ES-I3 (cell line): ENCODE measurements at regions not wholly inside any gene's neighbourhood (a gene's known extent, or its start where the extent isn't known, plus 50 kb on each side); places are given as distances from the start of the nearest gene placed in this dataset.
"Not testable (repeated sequence)": the region's sequence is repeated elsewhere in the genome, so short reads cannot be mapped to it uniquely, and the experiment has no call there.

Experiments used
- H3K36me3 ChIP-seq: 2 replicates; pipeline ENCODE4 v1.6.1; 2013; ENCODE audit warnings: mild to moderate bottlenecking, low read length, control low read depth, moderate library complexity; ENCODE audit not compliant: insufficient read depth
- H3K4me1 ChIP-seq: 2 replicates; pipeline ENCODE4 v1.6.1; 2013; ENCODE audit warnings: mild to moderate bottlenecking, control low read depth, low read length; ENCODE audit not compliant: insufficient read depth
- H3K9ac ChIP-seq: 2 replicates; pipeline ENCODE4 v1.6.1; 2013; ENCODE audit warnings: low read depth, mild to moderate bottlenecking, low read length, moderate library complexity
- H3K9me3 ChIP-seq: 2 replicates; pipeline ENCODE4 v1.6.1; 2013; ENCODE audit warnings: mild to moderate bottlenecking, low read length, moderate library complexity; ENCODE audit not compliant: control insufficient read depth, insufficient read depth

DNA sequence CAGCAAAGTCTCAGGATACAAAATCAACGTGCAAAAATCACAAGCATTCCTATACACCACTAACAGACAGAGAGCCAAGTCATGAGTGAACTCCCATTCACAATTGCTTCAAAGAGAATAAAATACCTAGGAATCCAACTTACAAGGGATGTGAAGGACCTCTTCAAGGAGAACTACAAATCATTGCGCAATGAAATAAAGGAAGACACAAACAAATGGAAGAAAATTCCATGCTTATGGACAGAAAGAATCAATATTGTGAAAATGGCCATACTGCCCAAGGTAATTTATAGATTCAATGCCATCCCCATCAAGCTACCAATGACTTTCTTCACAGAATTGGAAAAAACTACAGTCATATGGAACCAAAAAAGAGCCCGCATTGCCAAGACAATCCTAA lies 179.8 kb upstream of the ANXA10 start:
- H3K4me1 ChIP-seq, H3K9me3 ChIP-seq, H3K36me3 ChIP-seq, H3K9ac ChIP-seq: not testable (repeated sequence)

DNA sequence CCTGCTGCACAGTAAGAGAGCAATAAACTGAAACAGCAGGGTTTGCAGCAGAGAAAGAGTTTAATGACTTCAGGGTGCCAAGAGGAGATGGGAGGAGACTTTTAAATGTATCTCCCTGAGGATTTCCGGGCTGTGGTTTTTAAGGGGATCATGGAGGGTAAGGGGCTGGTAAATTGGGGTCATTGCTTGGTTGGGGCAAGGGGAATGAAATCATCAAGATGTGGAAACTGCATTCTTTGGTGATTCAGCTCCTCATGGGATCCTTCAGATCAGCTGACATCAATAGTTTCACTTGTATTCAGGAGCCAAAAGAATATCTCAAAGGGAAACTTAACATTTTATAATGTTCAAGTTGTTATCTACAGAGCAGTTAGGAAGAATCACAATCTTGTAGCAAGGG lies 174.3 kb upstream of the ANXA10 start:
- no peak overlapping the region for H3K9ac ChIP-seq
- no peaks in the 10 kb centered on the region for H3K9me3 ChIP-seq

DNA sequence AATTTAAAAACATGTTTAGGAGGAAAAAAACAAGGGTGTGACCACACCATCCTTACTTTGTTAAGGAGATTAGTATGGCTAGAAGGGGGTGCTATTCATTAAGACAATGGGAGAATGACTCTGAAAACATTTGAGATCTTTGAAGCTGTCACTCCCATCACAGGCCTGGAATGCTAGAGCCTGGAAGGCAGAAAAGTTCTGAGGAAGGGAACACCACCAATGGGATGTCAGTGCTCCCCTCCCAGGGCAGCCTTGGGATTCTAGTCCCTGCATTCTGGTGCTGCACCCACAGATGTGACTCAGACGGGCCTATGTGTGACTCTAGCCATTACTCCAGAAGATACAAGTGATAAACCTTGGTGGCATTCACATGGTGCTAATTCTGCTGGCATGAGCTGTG lies 162.2 kb upstream of the ANXA10 start:
- no peaks in the 10 kb centered on the region for H3K36me3 ChIP-seq
- peaks cover 15% of the 10 kb centered on the region; the same call in 1 of the 2 replicates for H3K4me1 ChIP-seq
- no peaks in the 10 kb centered on the region for H3K9me3 ChIP-seq
- no peak overlapping the region for H3K9ac ChIP-seq

More for the DNA sequence above, 174.3 kb upstream of the ANXA10 start:
- Histone ChIP-seq H3K36me3 (no peaks in the 10 kb centered on the region), H3K4me1 (no peaks in the 10 kb centered on the region)

DNA sequence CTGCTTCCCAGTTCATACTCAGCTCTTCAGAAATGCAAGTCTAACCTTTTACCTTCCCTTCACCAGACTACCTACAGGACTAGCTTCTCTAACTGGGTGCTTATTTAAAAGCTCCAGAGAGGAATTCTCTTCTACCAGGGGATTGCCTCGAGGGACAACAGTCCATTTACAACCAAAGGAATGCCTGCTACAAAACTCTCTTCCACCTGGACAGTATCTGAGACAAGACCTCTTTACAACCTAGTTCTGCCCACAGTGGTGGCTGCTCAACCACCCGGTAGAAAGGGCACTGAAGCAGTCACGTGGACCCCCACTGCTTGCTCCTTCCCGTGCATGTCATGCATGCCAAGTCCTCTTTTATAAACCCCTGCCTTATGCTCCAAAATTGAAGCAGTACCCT lies 158.1 kb upstream of the ANXA10 start:
- Histone ChIP-seq H3K4me1 (peaks cover 15% of the 10 kb centered on the region; the same call in 1 of the 2 replicates), H3K9me3 (no peaks in the 10 kb centered on the region), H3K9ac (no peak overlapping the region), H3K36me3 (no peaks in the 10 kb centered on the region)

DNA sequence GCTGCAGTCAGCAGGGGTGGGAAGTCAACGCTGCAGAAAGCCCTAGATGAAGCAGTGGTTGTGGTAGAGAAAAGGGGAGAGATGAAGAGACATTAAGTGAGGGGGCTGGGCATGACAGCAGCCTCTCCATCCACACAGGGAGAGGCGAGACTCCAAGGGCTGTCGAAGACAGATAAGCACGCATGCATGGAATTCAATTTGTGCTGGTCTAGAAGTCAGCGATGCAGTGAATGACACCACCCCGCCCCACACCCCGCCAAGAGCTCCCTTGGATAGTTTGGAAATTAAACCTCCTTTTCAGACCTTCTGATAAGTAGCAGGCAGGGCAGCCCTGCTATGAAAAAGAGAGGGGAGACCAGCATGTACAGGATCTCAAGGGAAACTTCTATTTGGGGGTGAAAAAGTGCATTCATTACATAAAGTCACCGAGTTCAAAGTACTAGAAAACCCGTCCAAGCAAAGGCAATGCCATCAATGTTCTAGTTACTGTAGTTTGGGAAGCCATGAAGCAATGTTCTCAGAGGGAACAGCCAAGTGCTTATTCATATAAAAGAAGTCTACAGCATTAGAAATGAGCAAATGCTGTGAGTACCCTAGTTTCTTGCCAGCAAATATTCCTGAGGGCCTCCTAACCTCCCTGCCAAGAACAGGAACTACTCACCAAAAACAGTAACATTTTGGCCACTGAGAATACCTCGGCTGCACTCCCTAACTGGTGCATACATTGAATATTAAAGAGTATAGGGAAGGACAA lies 152.3 kb upstream of the ANXA10 start:
- Histone ChIP-seq H3K9ac (no peak overlapping the region), H3K4me1 (peaks cover 6% of the 10 kb centered on the region; the same call in 1 of the 2 replicates), H3K9me3 (no peaks in the 10 kb centered on the region), H3K36me3 (no peaks in the 10 kb centered on the region)

DNA sequence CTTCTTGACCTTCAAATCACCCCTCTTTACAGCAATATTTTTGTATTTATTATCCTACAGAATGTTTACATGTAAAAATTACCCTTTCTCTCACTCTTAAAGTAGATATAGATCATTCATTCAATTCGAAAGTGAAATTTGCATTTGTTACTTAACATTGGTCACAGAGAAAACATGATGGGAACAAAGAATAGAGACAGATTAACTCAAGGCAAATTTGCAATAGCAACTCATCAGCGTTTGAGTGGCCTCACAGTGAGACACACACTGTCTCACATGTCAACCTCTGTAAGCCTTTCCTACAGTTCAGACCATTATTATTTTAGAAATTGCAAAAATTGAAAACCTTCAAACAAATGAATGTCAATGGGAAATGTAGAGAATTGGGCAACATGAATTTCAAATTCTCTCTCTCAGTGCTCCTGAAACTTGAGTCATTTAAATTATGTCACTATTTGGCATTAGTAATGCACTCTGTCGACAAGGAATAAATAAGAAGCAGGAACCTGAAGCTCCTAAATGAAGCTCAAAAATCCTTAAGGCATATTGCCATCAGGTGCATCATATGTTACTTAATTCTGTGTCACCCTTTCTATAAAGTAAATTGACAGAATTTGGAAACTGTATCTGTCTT lies 148.3 kb upstream of the ANXA10 start:
- no peaks in the 10 kb centered on the region for H3K9me3 ChIP-seq
- no peak overlapping the region for H3K9ac ChIP-seq
- no peaks in the 10 kb centered on the region for H3K36me3 ChIP-seq
- peaks cover 6% of the 10 kb centered on the region; the same call in 1 of the 2 replicates for H3K4me1 ChIP-seq

DNA sequence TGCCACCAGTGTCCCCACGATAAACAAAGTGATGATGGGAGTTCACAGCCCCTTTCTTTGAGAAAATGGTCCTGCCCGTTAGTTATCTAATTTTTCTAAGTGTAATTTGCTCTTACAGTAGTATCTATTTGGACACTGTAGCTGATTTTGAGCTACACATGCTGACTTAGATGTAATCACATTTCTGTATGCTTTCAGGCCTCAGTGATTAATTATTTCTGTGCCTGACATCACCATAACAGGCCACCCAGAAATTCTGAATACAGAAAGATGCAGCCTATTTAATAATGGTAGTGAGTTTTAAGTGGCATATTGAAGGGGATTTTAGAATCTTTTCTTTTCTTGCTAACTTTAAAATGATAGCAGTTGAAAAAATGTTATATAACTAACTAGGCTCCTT lies 147.6 kb upstream of the ANXA10 start:
- no peaks in the 10 kb centered on the region for H3K36me3 ChIP-seq
- H3K4me1 ChIP-seq: peaks cover 6% of the 10 kb centered on the region; the same call in 1 of the 2 replicates
- H3K9me3 ChIP-seq: no peaks in the 10 kb centered on the region
- H3K9ac ChIP-seq: no peak overlapping the region

DNA sequence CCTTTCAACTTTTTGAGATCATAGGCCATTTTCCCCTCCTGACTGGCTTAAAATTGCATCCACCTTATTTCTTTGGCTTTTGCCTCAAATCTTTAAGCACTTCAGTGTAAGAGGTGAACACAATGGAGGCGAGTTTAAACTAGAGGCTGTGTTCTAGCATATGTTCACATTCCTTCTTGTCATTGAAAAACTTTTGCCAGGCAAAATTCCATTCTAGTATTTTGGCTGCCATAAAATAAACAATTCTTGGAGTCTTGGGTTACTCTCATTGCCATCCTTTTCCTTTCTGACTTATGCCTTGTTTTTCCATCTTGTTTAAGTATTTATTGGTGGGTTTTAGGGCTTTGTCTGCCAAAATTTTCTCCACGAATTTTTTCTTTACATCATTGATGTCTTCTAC lies 137.3 kb upstream of the ANXA10 start:
- Histone ChIP-seq H3K4me1 (no peaks in the 10 kb centered on the region), H3K9ac (no peak overlapping the region), H3K36me3 (no peaks in the 10 kb centered on the region), H3K9me3 (peaks cover 25% of the 10 kb centered on the region)

DNA sequence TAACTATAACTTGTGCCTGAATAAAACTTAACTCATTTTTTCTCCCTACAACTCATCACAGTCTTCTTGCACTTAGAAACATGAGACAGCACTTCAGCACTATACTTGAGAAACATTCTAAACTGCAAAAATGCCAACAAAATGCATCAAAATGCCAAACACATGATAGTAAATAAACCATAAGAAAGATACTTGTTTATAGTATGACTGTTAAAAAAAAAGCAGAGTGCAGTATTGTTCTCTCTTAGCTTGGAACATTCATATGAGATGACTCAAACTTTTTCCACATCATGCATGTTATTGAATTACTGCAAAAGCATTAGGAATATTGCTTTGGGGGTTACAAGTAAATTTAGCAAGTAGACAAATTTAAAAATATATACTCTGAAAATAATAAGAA lies 135.7 kb upstream of the ANXA10 start:
- H3K36me3 ChIP-seq: no peaks in the 10 kb centered on the region
- peaks cover 25% of the 10 kb centered on the region for H3K9me3 ChIP-seq
- no peak overlapping the region for H3K9ac ChIP-seq
- H3K4me1 ChIP-seq: no peaks in the 10 kb centered on the region

DNA sequence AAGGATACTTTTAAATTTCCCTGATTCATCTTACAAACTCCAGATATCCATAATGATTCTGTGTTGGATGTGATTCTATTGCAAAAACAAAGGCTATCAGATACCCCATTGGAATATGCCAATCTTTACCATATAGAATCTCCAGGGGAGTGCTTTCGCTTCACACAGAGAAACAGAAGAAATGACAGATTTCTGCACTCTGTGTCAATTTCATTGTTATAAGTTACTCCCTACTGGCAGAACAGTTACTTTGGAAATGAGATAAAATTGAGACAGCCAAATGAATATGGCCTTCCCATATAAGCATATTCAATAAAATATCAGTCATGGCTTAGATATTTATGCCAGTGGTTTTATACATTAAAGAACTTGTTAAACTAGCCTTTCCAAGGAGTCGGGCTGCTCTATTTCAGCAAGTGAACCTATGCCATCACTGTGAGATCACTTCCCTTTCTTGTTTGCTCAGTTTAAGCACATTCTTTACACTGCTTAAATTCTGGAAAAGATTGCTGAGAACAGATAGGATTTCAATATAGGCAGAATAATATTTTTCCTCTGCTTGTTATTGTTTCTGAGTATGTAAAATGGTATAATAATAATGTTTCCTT lies 127.5 kb upstream of the ANXA10 start:
- Histone ChIP-seq H3K4me1 (no peaks in the 10 kb centered on the region; the same call in 1 of the 2 replicates), H3K9ac (no peak overlapping the region), H3K9me3 (peaks cover under 1% of the 10 kb centered on the region; the same call in 1 of the 2 replicates), H3K36me3 (no peaks in the 10 kb centered on the region)

DNA sequence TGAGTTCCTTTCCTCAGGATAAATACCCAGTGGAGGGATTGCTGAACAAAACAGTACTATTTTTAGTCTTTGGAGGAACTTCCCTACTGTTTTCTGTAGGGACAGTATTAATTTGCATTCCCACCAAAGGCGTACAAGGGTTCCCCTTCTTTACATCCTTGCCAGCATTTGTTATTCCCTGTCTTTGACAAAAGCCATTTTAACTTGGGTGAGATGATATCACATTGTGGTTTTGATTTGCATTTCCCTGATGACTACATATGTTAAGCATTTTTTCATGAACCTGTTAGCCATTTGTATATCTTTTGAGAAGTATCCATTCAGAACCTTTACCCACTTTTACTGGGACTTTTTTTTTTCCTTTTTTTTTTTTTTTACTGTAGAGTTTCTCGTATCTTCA lies 126.2 kb upstream of the ANXA10 start:
- Histone ChIP-seq H3K4me1 (no peaks in the 10 kb centered on the region; the same call in 1 of the 2 replicates), H3K36me3 (no peaks in the 10 kb centered on the region), H3K9ac (no peak overlapping the region), H3K9me3 (no peaks in the 10 kb centered on the region)

DNA sequence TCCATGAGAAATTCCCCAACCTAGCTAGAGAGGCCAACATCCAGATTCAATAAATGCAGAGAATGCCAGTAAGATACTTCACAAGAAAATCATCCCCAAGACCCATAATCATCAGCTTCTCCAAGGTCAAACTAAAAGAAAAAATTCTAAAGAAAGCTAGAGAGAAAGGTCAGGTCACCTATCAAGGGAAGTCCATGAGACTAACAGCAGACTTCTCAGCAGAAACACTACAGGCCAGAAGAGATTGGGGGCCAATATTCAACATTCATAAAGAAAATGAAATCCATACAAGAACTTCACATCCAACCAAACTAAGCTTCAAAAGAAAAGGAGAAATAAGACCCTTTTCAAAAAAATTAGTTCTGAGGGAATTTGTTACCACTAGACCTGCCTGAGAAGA lies 118.8 kb upstream of the ANXA10 start:
- no peak overlapping the region for H3K9ac ChIP-seq
- H3K4me1 ChIP-seq: no peaks in the 10 kb centered on the region
- no peaks in the 10 kb centered on the region for H3K36me3 ChIP-seq
- peaks cover 11% of the 10 kb centered on the region for H3K9me3 ChIP-seq

DNA sequence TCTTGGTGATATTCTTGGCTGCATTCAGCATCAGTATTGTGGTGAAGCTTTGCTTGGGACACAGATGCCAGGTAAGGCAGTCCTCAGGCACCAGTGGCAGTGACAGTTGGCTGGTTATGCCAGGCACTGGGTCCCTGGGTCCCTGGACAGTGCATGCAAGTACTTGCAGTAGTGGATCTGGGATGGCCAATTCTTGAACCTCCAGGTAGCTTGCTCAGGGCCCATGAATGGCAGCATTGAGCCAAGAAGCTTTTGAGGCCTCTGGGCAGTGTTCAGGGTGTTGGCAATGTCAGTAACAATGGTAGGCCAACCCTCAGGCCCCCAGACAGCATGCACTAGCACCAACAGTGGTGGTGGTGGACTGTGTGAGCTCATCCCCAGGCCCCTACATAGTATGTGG lies 106.8 kb upstream of the ANXA10 start:
- Histone ChIP-seq H3K9me3 (no peaks in the 10 kb centered on the region), H3K36me3 (no peaks in the 10 kb centered on the region), H3K4me1 (no peaks in the 10 kb centered on the region), H3K9ac (no peak overlapping the region)

DNA sequence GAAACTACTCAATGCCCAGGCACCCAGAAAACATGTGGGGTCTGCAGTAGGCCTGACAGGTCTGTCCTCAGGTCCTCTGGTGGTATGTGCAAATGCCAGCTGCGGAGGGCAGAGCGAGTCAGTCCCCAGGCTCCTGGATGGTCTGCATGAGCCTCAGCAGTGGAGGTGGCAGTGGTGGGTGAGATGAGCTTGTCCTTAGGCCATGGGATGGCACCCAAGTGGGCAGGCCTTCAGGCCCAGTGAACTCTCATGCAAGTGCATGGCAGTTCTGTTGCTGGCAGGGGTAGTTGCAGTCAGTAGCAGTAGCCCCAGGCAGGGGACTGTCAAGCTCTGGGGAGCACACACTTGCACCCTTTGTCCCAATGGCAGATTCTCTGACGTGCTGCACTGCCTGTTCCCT lies 106.3 kb upstream of the ANXA10 start:
- H3K9me3 ChIP-seq: no peaks in the 10 kb centered on the region
- no peaks in the 10 kb centered on the region for H3K4me1 ChIP-seq
- H3K36me3 ChIP-seq: no peaks in the 10 kb centered on the region
- no peak overlapping the region for H3K9ac ChIP-seq

DNA sequence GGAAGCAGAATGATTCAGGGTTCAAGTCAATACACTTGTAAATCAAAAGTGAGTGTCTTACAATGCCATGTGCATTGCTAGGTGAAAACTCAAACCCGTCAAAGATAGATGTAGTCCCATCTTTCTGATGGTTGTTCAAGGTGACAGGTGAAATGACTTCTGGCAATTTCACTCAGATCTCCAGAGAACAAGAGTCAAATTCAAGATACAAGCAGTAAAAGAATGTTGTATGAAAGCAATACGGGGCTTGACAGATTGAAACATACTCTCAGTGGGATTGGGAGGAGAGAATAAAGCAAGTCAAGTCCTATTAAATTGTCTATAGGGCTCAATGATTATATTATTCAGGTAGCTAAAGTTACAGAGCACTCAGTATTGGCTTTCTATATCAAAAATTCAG lies 105.1 kb upstream of the ANXA10 start:
- H3K9ac ChIP-seq: no peak overlapping the region
- no peaks in the 10 kb centered on the region for H3K9me3 ChIP-seq
- no peaks in the 10 kb centered on the region for H3K36me3 ChIP-seq
- no peaks in the 10 kb centered on the region for H3K4me1 ChIP-seq
